HCT116 (cell line): ENCODE measurements at regions not wholly inside any gene's neighbourhood (a gene's known extent, or its start where the extent isn't known, plus 50 kb on each side); places are given as distances from the start of the nearest gene placed in this dataset.

ENCODE experiments used
- ATAC-seq: fragments of 200-7000 bp; cut with Tn5 transposase; 2 replicates; pipeline ENCODE4 v1.9.1; 2020; ENCODE audit warnings: mild to moderate bottlenecking, moderate library complexity
- BruUV-seq: library from RNA; stranded (reverse); fragments of 400-500 nt; replicated peaks from 2 replicates; lab custom pipeline; 2021; lab: Mats Ljungman, UMichigan
- CTCF ChIA-PET: fragments of 300-600 bp; sonication (Branson Sonifier 250); formaldehyde crosslinking; loops from one replicate; lab custom pipeline; 2021; ENCODE audit warnings: antibody characterized with exemption; lab: Charles Lee
- POLR2A ChIA-PET: fragments of 300-600, 350-600 bp; sonication (Branson Sonifier 250); formaldehyde crosslinking; loops from one replicate; lab custom pipeline; 2021; ENCODE audit warnings: antibody characterized with exemption; lab: Charles Lee
- RAD21 ChIA-PET, 2 experiments: fragments of 300-600 bp; sonication (Branson Sonifier 250); formaldehyde crosslinking; loops; one replicate each; lab custom pipeline; 2023; ENCODE audit warnings: low total read pairs in 2 of 2; ENCODE audit not compliant: uncharacterized antibody in 2 of 2, unreplicated experiment in 2 of 2, low non-redundant PET in 1 of 2; lab: Charles Lee
- DNase-seq: peaks from one replicate; pipeline ENCODE4 v3.0.0-alpha.2; 2010; ENCODE audit warnings: low read depth, low spot score
- H2AFZ ChIP-seq: fragments of 200-600 bp; shearing (Covaris generic), sonication (generic); 2 replicates; pipeline ENCODE4 v1.6.1; 2017; ENCODE audit warnings: low read depth, mixed run types, mixed read lengths, antibody characterized with exemption, low read length; ENCODE audit not compliant: poor library complexity, severe bottlenecking
- H3K27ac ChIP-seq: 2 replicates; pipeline ENCODE4 v1.5.1; 2012; ENCODE audit warnings: low read depth, low read length
- H3K27me3 ChIP-seq: fragments of 200-600 bp; sonication (generic); 2 replicates; pipeline ENCODE4 v1.6.1; 2016; ENCODE audit warnings: mixed run types, low read length, mixed read lengths; ENCODE audit not compliant: insufficient read depth
- H3K36me3 ChIP-seq, 2 experiments: fragments of 200-500 bp in 1 of 2; fragments of 200-600 bp in 1 of 2; sonication (Bioruptor generic) in 1 of 2; sonication (generic) in 1 of 2; 2 replicates each; pipeline versions ENCODE4 v1.5.1 to v1.6.1; 2014 to 2016; ENCODE audit warnings: low read length in 2 of 2, inconsistent platforms in 1 of 2, mixed read lengths in 1 of 2, mixed run types in 1 of 2; ENCODE audit not compliant: insufficient read depth in 2 of 2, control insufficient read depth in 1 of 2
- H3K4me1 ChIP-seq, 2 experiments: fragments of 200-600 bp in 1 of 2; sonication (generic) in 1 of 2; 2 replicates each; pipeline versions ENCODE4 v1.5.1 to v1.6.1; 2012 to 2017; ENCODE audit warnings: low read length in 2 of 2, inconsistent platforms in 1 of 2, mild to moderate bottlenecking in 1 of 2, mixed read lengths in 1 of 2, mixed run types in 1 of 2, moderate library complexity in 1 of 2; ENCODE audit not compliant: insufficient read depth in 2 of 2, control insufficient read depth in 1 of 2
- H3K4me2 ChIP-seq: fragments of 200-600 bp; sonication (generic); 2 replicates; pipeline ENCODE4 v1.6.1; 2017; ENCODE audit warnings: mixed run types, low read length, mixed read lengths
- H3K4me3 ChIP-seq, 2 experiments: fragments of 200-600 bp in 1 of 2; sonication (generic) in 1 of 2; replicated peaks in 1 of 2; 2 replicates each; pipeline ENCODE4 v1.5.1; 2011 to 2016; ENCODE audit warnings: low read length in 2 of 2, control low read depth in 1 of 2, low read depth in 1 of 2, mild to moderate bottlenecking in 1 of 2, mixed read lengths in 1 of 2, mixed run types in 1 of 2
- H3K79me2 ChIP-seq: fragments of 200-600 bp; sonication (generic); 2 replicates; pipeline ENCODE4 v1.6.1; 2017; ENCODE audit warnings: mild to moderate bottlenecking, mixed run types, low read length, moderate library complexity, mixed read lengths; ENCODE audit not compliant: insufficient read depth
- H3K9ac ChIP-seq: fragments of 200-600 bp; sonication (generic); 2 replicates; pipeline ENCODE4 v1.6.1; 2016; ENCODE audit warnings: low read length, mixed read lengths
- H3K9me2 ChIP-seq: fragments of 200-600 bp; sonication (generic), shearing (Covaris generic); 2 replicates; pipeline ENCODE4 v1.6.1; 2017; ENCODE audit warnings: mixed run types, mild to moderate bottlenecking, moderate library complexity; ENCODE audit not compliant: insufficient read depth
- H3K9me3 ChIP-seq, 2 experiments: fragments of 200-500 bp in 1 of 2; fragments of 200-600 bp in 1 of 2; sonication (Bioruptor generic) in 1 of 2; sonication (generic) in 1 of 2; 2 replicates each; pipeline ENCODE4 v1.6.1; 2014 to 2017; ENCODE audit warnings: low read length in 2 of 2, mixed read lengths in 2 of 2, inconsistent platforms in 1 of 2, low read depth in 1 of 2, mild to moderate bottlenecking in 1 of 2, mixed run types in 1 of 2, moderate library complexity in 1 of 2; ENCODE audit not compliant: control insufficient read depth in 1 of 2, insufficient read depth in 1 of 2
- H4K20me1 ChIP-seq: fragments of 200-600 bp; sonication (generic), shearing (Covaris generic); 2 replicates; pipeline ENCODE4 v1.6.1; 2017; ENCODE audit warnings: mixed run types, mild to moderate bottlenecking, moderate library complexity; ENCODE audit not compliant: insufficient read depth
- ATF3 ChIP-seq: IDR thresholded peaks from 2 replicates; pipeline ENCODE4 v1.6.1; 2012
- CTCF ChIP-seq, 3 experiments: fragments of 200-600 bp in 1 of 3; sonication (generic) in 1 of 3; IDR thresholded peaks in 2 of 3; conservative IDR thresholded peaks in 1 of 3; 2 replicates each; pipeline ENCODE4 v1.5.1; 2012 to 2017; ENCODE audit warnings: low read depth in 2 of 3, low read length in 2 of 3, antibody characterized with exemption in 1 of 3, borderline replicate concordance in 1 of 3, control low read depth in 1 of 3, mild to moderate bottlenecking in 1 of 3, mixed read lengths in 1 of 3, mixed run types in 1 of 3, moderate library complexity in 1 of 3; ENCODE audit not compliant: insufficient read depth in 1 of 3
- JUND ChIP-seq: IDR thresholded peaks from 2 replicates; pipeline ENCODE4 v1.6.1; 2012
- MAX ChIP-seq: IDR thresholded peaks from 2 replicates; pipeline ENCODE4 v1.6.1; 2012
- POLR2A ChIP-seq: IDR thresholded peaks from 2 replicates; pipeline ENCODE4 v1.7.0; 2011; ENCODE audit warnings: borderline replicate concordance; ENCODE audit not compliant: insufficient read depth, insufficient read length; ENCODE audit errors: extremely low read depth
- POLR2AphosphoS5 ChIP-seq: IDR thresholded peaks from 2 replicates; pipeline ENCODE4 v1.6.1; 2011; ENCODE audit warnings: mild to moderate bottlenecking, low read depth, low read length, moderate library complexity
- RAD21 ChIP-seq: IDR thresholded peaks from 2 replicates; pipeline ENCODE4 v1.6.1; 2012; ENCODE audit warnings: low read depth, mild to moderate bottlenecking
- SIN3A ChIP-seq: IDR thresholded peaks from 2 replicates; pipeline ENCODE4 v1.6.1; 2012; ENCODE audit warnings: low read depth
- ZFX ChIP-seq: fragments of 450-650 bp; IDR thresholded peaks from 2 replicates; pipeline ENCODE4 v1.6.1; 2017
- ZNF274 ChIP-seq: fragments of 200-500 bp; sonication (Bioruptor generic); IDR thresholded peaks from 2 replicates; pipeline ENCODE4 v1.6.1; 2014; ENCODE audit warnings: mild to moderate bottlenecking, low read depth, low read length, inconsistent platforms
- intact Hi-C: fragments of 100-400 bp; cut with micrococcal nuclease; formaldehyde crosslinking; loops from 2 replicates; pipeline ENCODE4 v1.10.0; 2022

GRCh38 chr3:182261041-182261440, 532.3 kb upstream of the ATP11B start:
- CTCF ChIA-PET, result no interaction called here
- Histone ChIP-seq H4K20me1 (no peaks in the 10 kb centered on the region), H3K4me3 (no peak overlapping the region), H3K4me2 (no peak overlapping the region), H3K36me3 (no peaks in the 10 kb centered on the region), H3K4me1 (no peaks in the 10 kb centered on the region), H3K9me2 (no peaks in the 10 kb centered on the region), H3K79me2 (no peaks in the 10 kb centered on the region), H3K9me3 (no peaks in the 10 kb centered on the region), H3K9ac (no peak overlapping the region), H3K27ac (no peak overlapping the region), H3K27me3 (no peaks in the 10 kb centered on the region), H2AFZ (no peak overlapping the region)
- intact Hi-C loops, result no loop called here
- ATAC-seq (no peak), DNase-seq (no peak)
- no TSS peak for BruUV-seq
- TF ChIP-seq POLR2AphosphoS5, result no peak
- no peak for TF ChIP-seq CTCF (IDR thresholded peaks at IDR 0.05 in 2 of 3, conservative IDR thresholded peaks at IDR 0.05 in 1 of 3; ENCODE audit: borderline replicate concordance in 1 of 3, insufficient read depth in 1 of 3, low read depth in 2 of 3, low read length in 2 of 3)
- no peak for TF ChIP-seq RAD21
- TF ChIP-seq MAX, result no peak
- TF ChIP-seq POLR2A, result no peak
- no peak for TF ChIP-seq ZFX
- TF ChIP-seq SIN3A, result no peak
- TF ChIP-seq ZNF274, result no peak
- TF ChIP-seq ATF3, result no peak
- TF ChIP-seq JUND, result no peak
- POLR2A ChIA-PET, result no interaction called here
- RAD21 ChIA-PET, result no interaction called here
